ENCODE measurements at regions not wholly inside any gene's neighbourhood (a gene's known extent, or its start where the extent isn't known, plus 50 kb on each side); places are given as distances from the start of the nearest gene placed in this dataset.
"Not testable (repeated sequence)": the region's sequence is repeated elsewhere in the genome, so short reads cannot be mapped to it uniquely, and the experiment has no call there.

DNA sequence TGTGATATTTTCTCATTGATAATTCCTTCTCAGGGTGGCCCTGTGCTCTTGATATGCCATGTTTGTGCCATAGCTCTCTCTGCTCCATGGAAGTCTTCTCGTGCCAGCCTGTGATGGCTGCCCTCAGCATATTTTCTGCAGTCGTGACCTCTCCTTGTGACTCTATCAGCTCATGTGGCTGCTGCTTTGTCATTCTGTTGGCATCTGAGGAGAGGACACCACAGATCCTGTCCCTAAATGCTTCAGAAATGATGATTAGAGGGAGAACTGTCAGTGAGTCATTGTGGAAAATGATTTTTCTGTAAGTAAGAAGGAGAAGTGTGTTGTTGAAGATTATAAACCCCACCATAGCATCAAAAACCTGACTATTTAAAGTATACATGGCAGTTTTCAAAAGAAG is 286.0 kb downstream of the ADGRL2 start:
- no peak for DNase-seq

DNA sequence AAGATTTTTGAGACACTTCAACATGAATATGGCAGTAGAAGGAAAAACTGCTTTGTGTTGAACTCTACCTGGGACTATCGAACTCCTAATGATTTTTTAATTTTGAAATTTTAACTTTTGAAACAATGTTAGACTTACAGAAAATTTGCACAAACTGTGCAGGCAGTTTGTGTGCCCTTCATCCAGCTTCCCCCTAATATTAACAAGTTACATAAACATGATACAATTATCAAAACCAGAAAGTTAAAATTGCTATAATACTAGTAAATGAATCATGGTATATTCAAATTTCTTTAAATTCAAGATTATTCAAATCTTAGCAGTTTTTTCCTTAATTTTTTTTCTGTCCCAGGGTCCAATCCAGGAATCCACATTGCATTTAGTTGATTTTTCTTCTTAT is 278.9 kb downstream of the ADGRL2 start:
- no peak for DNase-seq

DNA sequence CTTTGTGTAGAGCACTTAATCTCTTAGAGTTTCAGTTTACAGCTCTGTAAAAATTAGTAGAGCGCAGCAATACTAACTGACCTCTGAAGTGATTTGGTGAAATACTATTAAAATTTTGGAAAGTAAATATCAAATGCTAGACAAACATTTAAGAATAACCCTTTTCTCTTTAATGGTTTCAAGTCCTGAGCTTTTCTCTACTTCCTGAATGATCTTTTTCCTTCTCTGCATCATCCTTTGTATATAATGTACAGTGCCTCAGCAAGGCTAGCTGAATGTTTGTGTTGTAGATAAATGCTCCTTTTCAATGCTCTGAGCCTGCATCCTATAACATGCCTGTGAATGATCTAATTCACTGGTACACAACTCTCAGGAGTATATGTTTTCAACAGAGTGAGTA is 272.9 kb downstream of the ADGRL2 start:
- DNase-seq = no peak

DNA sequence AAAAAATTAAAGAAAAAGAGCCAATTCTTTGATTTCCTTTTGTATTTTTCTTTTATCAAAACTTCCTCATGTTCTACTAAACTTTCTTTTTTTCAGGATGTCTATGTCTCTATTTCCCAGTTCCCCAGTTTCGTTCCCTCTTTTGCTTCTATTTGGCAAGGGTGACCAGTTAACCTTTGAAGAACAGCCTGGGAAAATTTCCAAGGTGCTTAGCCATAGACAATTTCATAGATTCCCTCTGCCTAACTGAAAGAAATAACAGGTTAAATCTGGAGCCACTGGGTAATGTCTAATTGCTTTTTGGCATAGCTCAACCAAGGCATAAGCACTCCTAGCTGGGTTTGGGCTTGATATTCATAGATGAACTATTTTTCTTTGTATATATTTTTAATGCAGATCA is 272.3 kb downstream of the ADGRL2 start:
- no peak for DNase-seq

DNA sequence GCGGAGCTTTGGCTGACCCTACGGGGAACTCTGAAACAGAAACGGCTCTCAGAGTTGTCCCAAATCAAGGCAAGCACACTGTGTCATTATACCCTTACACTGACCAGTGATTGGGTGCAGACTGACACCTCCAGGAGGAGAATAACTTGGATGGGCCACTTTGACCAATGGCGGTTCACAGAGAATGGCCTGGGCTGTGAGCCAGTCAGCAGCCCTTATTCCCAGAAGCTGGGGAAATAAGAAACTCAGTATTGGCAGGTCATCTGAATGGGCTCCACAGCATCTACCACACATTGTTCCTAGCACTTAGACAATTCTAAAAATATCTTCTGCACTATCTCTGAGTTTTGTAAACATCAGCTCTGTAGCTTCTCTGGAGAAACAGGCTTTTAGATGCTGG is 265.2 kb downstream of the ADGRL2 start:
- no peak for DNase-seq

DNA sequence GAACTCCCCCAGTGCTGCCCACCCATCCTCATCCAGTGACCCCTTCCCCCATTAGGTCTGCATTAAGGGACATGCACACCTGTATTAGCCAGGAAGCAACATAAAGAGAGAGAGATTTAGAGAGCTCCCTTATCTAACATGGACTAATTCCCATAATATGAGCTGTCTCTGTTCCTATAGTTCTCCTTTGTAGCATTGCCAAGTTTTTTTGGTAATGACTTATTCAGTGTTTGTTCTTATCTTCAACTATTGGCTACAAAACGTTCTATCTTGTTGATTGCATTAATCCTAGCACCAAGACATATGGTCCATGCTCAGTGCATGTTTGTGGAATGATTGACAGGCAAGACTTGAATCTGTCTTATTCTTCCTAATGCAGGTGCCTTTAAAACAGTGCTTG is 264.0 kb downstream of the ADGRL2 start:
- DNase-seq = no peak

DNA sequence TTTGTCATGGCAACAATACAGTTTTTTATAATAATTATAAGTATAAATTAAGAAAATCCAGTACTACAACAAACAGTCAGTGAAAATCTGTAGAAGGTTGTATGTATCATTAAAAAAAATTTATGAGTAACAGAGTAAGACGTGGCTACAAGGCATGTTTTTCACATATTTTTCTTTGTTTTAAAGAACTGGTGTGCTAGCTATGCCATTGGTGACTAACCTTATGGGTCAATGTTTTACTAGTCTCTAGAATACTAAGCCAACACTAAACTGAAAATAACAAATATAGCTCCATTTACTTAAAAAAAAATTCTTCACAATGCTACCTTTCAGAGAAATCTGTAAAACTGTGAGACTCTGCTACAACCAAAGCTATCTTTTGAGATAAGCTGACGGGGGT is 261.5 kb downstream of the ADGRL2 start:
- no peak for DNase-seq

DNA sequence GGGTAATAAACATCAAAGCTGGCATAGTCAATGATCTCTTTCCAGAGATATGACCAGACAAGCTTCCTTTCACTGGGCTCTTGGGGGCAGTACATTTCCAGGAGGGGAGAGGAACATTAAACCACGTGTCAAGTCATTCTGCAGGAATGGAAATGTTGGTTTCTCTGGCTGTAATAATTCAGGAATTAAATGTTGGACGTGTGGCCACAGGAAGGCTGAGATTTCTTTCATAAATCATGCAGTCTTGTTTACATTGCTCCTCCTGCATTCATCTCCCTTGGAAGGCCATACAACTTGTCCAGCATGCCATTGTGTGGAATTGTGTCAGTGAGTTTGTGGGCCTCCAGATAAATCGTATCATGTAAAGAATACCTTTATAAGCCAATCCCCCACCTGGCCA is 259.2 kb downstream of the ADGRL2 start:
- DNase-seq = no peak

DNA sequence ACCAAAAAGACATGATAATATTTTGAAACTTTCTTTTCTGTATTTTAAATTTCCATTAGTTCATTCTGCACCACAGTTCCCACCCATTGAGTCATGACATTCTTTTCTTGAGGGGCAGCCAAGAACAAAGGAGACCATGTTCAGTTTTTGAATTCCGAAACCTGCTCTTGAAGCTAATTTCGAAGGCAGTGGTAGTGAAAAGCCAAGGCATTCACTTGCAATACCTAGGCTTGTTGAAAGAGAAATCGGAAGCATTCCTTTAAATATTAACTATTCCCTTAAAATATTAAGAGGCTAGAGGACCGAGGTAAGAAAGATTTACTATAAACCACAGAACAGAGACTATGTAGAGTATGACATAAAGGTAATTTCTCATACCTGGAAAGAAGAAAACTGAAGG is 256.3 kb downstream of the ADGRL2 start:
- no peak for DNase-seq

DNA sequence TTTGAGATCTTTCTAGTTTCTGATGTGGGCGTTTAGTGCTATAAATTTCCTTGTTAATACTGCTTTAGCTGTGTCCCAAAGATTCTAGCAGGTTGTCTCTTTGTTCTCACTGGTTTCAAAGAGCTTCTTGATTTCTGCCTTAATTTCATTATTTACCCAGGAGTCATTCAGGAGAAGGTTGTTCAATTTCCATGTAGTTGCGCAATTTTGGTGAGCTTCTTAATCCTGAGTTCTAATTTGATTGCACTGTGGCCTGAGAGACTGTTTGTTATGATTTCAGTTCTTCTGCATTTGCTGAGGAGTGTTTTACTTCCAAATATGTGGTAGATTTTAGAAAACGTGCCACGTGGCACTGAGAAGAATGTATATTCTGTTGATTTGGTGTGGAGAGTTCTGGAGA is 254.6 kb downstream of the ADGRL2 start:
- DNase-seq = not testable (repeated sequence)

DNA sequence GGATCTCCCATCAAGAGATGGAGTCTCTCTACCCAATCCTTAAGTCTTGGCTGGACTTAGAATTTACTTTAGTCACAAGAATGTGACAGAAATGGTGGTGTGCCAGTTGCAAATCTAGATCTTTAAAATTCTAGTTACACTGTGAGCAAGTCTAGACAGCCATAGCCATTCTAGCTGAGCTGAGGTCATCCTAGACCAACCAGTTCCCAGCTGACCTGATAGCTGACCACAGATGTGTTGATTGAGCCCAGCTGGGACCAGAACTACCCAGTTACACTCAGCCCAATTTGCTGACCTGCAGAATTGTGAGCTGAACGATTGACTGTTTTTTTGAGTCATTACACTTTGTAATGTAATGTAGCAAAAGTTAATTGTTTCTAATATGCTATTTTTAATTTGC is 251.8 kb downstream of the ADGRL2 start:
- no peak for DNase-seq

DNA sequence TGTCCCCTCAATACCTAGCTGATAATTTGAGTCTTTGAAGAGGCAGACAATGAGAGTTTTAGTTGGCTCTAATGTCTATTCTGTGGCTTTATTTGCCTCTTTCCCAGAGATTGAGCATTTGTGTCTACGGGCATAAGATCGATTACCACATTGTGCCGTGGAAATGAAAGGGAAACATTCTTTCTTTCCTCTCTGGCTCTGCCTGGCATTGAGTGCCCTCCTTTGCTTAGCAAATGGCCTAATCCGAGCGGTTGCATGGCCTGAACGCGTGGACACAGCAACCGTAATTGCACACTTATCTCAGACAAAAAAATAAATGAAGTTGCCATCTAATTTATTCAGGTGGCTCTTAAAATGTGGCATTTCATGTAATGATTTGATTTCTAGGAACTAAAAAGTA is 247.9 kb downstream of the ADGRL2 start:
- DNase-seq = no peak

DNA sequence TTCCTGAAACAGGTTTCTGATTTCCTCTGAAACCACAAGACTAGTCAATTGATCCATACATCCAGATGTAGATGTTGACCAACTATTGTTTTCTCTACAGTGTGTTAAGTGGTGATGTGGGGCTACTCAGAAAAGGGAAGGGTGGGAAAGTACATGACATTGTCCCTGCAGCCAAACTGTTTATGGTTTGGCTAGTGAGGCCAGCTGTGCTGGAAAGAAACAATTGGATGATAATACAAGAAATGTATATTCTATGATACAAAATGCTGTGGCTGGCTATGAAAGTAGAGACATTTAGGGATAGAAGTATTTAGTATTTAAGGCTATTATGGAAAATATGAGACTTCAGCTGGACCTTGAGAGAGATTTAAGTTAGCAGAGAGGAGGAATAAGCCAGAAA is 244.5 kb downstream of the ADGRL2 start:
- no peak for DNase-seq

DNA sequence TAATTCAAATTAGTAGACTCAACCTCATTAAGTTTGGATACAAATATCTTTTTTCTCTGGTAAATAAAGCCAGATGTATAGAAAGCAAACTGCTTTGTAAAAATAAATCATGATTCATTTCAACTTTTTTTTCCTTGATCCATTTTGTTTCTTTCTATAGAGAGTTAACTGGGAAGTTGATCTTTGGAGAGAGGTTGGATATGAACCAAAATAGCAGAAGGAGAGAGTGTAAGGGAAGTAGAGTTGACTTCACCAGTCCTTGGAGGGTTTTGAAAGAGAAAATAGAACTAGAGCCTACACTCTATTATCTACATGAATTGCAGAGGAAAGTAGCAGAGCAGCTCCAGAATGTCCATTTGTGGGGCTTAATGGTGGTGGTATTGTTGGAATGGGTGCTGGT is 243.8 kb downstream of the ADGRL2 start:
- no peak for DNase-seq

DNA sequence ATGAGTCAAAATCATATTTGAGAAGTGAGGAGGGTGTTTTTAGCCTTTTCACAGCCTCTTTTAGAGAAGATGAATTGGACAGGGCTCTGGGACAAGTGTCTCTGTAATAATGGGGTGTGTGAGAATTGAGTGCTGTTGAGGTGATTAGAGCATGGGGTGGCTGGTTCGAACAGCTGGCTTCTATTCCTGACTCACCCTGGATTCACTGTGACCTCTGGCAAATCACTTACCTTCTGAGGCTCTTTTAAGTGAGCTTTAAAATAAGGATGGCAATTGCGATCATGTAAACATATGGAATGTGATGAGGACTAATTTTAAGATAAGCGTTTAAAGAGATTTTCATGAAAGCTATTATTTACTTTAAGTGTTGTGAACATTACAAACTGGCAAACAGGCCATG is 243.4 kb downstream of the ADGRL2 start:
- no peak for DNase-seq

DNA sequence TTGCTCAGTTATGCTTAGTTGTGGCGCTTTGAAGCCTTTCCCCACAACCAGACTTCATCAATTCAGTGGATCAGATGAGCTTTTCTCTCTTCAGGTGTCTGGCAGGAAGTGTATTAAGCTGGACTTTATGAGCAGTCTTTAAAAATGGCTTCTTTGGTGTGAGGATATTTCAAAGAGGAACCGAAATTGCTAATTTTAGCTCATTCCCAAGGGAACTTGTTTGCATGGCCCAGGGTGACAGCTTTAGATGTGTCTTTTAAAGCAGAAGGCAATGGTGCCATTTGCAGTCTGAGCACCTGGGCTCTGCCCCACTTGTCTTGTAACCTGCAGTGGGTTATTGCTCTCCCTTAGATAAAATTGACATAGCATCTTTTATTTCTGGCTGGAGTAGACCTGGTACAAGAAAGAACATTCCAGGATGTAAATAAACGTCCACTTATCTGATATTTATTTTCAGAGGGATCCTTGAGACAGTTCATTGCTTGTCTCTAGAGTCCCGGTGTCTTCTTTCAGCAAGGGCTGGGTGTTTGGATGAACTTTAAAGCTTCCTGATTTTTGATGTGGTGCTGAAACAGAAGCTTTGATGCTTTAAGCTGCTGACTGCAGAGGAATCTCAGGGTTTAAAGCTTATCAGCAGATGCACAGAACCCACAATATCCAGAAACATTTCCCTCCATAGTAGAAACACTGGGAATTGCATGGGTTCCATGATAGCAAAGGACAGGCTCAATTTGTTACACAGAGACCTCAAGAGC is 241.7 kb downstream of the ADGRL2 start:
- DNase-seq = no peak
